ENCODE measurements at regions not wholly inside any gene's neighbourhood (a gene's known extent, or its start where the extent isn't known, plus 50 kb on each side); places are given as distances from the start of the nearest gene placed in this dataset.
"Not testable (repeated sequence)": the region's sequence is repeated elsewhere in the genome, so short reads cannot be mapped to it uniquely, and the experiment has no call there.

DNA sequence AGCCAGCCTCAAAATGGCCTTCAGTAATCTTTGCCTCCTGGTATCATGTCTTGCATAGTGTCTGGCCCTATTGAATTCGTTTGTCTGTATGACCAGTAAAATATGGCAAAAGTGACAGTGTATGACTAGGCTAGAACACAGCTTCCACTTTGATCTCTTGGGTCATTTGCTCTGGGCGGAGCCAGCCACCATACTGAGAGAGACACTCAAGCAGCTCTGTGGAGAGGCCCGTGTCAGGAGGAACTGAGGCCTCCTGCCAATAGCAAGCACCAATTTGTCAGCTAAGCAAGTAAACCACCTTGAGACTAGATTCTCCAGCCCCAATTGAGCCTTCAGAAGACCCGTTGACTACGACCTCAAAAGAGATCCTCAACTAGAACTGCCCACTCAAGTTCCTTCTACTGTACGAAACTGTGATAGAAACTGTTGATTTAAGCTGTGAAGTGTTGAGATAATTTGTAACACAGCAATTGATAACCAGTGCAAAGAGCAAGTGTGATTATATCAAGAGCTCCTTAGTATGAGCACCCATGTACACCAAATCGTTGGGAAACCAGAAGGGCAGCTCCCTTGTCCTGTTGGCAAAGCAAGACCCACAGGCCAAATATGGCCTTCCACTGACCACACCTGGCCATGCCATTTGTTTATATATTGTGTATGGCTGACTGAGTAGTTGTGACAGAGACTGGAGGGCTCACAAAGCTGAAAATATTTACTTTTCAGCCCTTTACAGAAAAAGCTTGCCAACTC is 52.7 kb upstream of the SERBP1 start:
- DNase-seq: peak; percentile 76

DNA sequence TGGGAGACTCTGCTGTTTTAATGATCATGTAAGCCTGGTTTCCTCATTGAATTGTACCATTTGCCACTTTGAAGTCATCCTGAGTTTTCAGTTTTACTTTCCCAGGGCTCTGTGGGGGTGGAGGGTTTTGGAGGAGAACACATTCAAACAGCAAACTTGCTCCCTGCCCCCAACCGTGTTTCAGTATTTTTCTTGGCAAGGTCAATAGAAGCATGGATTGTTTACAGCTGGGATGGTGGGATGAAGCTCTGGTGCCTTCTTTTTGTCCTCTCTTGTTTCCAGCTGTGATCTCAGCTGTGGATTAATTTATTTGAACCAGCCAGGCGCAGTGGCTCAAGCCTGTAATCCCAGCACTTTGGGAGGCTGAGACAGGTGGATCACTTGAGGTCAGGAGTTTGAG is 54.3 kb upstream of the SERBP1 start:
- DNase-seq: no peak

DNA sequence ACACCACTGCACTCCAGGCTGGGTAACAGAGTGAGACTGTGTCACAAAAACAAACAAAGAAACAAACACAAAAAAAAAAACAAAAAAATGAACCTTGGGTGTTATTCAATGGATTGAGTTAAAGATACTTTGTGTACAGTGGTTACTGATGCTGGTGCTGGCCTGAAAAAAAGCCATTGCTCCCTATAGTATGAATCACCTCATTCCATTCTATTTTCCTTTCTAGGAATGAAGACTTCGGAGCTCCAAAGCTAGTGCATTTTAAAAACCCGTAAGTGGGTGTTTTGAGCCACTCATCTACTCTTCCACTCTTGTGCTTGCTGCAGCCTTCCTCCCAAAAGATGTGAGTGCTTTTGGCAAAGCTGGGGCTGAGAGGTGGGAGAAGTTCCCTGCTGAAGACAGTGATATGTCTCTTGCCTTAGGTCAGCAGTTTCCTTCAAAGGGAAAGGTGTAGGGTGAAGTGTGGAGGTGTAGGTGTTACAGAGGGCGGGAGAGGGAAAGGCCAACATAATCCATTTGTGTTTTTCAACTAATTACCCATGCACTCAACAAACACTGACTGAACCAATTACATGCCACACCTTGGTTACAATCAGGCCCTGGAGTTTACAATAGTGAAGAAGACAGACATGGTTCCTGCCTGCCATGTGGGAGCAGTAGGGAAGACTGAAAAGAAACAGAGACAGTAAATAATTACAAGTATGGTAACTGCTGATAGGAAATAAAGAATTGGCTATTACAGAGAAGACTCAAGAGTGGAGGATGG is 55.0 kb upstream of the SERBP1 start:
- DNase-seq: no peak

DNA sequence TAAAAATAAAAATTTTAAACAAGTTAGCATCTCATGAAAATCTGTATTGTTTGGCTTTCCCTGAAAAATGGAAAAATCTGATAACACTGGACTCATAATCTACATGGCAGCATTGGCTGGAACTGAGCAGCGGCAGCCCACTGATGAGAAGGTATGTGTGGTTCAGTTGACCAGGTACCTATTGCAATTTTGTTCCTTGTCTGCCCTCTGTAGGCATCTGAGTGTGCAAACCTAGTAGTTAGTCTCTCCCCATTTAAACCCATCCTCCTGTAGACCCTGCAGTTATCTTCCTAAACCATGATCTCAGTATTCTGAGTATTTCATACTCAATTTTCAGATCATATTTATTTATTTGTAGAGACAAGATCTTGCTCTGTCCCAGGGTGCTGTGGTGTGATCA is 59.4 kb upstream of the SERBP1 start:
- no peak for DNase-seq

DNA sequence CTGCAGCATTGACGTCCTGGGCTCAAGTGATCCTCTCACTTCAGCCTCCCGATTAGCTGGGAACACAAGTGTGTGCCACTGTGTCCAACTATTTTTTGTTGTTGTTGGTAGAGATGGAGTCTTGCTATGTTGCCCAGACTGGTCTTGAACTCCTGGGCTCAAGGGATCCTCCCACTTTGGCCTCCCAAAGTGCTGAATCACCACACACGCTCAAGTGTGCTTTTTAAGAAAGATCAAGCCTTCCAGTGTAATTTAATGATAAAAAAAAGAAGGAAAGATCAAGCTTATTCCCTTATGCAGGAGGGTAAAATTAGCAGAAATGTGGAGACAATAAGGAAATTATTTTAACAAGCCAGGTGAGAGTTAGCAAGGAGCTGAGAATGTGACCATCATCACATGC is 61.1 kb upstream of the SERBP1 start:
- no peak for DNase-seq

DNA sequence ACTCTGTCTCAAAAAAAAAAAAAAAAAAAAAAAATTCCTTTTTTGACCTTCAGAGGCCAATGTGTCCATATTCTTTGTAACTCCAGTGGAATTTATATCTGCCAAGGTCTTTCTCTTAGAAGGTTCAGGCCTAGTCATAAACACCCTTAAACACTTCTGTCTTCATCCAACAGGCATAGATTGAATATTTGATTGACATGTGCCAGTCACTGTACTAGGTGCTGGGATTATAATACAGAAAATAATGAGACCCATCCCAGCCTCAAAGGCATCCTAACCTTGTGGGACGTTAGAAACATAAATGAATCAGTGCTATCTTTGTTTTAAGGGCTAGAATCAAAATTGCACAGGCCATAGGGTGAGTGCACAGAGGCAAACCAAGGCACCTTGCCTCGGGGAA is 62.9 kb upstream of the SERBP1 start:
- DNase-seq: no peak

DNA sequence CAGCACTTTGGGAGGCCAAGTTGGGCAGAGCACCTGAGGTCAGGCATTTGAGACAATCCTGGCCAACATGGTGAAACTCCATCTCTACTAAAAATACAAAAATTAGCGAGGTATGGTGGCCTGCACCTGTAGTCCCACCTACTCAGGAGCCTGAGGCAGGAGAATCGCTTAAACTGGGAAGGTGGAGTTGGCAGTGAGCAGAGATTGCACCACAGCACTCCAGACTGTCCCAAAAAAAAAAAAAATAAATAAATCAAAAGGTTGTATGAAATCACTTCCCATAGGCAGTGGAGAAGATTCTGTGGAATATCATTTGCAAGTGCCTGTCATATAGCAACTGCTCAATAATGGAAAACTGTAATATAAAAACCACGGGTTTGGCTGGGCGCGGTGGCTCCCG is 65.1 kb upstream of the SERBP1 start:
- DNase-seq: no peak

DNA sequence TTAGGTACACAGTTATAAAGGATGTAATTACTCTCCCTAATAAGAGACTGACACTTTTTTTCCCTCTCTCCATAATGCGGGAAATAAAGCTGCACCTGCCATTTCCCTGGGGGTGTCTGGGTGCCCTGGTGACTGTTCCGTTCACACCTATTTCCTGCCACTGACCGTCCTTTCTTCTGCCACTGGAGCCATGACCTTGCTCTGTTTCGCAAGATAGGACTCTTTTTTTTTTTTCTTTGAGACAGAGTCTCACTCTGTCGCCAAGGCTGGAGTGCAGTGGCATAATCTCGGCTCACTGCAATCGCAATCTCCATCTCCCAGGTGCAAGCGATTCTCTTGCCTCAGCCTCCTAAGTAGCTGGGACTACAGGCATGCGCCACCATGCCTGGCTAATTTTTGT is 66.1 kb upstream of the SERBP1 start:
- DNase-seq: no peak

DNA sequence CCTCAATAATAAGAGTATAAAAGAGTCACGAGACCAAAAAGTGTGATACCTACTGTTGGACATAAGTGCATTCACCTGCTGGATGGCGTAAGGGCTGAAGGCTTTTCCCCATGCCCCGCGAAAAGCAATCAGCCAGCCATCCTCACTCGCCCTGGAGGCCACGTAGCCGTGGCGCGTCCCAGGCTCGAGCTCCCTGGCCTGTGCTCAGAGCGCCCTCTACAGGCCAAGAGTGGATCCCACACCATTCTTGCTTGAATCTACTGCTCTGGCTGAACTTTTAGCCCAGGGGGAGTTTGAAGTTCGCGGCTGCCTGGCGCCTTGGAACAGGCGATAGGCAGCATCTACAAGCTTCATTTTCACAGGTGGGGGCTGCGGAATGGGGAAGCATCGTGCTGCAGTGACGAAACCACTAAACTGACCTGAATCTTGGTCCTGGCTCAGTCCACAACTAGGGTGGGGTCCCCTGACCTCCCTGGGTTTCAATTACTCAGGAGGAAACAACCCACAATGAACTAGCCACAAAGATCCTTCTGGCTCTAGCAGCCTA is 70.3 kb upstream of the SERBP1 start:
- peak; percentile 89 for DNase-seq

DNA sequence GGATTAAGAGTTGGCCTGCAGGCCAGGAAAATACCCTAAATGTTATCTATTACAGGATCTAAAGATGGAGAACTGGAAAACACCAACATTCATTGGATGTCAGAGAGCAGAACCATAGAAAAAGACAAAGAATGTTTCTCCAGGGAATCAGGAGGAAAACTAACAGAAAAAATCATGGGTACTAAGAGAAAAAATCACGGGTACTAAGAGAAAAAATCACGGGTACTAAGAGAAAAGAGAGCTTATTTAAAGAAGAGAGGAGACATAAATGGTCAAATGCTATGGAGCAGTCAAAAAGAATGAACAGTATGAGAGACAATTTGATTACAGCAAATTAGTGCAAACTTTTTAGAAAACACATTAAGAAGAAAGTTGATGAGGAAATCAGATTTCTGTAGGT is 73.8 kb upstream of the SERBP1 start:
- DNase-seq: no peak

DNA sequence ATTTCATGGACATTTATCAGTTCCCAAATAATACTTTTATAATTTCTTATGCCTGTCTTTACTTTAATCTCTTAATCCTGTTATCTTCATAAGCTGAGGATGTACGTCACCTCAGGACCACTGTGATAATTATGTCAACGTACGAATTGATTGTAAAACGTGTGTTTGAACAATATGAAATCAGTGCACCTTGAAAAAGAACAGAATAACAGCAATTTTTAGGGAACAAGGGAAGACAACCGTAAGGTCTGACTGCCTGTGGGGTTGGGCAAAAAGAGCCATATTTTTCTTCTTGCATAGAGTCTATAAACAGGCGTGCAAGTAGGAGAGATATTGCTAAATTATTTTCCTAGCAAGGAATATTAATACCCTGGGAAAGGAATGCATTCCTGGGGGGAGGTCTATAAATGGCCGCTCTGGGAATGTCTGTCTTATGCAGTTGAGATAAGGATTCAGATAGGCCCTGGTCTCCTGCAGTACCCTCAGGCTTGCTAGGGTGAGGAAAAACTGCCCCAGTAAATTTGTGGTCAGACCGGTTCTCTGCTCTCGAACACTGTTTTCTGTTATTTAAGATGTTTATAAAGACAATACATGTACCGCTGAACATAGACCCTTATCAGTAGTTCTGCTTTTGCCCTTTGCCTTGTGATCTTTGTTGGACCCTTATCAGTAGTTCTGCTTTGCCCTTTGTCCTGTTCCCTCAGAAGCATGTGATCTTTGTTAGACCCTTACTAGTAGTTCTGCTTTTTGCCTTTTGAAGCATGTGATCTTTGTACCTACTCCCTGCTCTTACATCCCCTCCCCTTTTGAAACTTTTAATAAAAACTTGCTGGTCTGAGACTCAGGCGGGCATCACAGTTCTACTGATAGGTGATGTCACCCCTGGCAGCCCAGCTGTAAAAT is 83.4 kb upstream of the SERBP1 start:
- not testable (repeated sequence) for DNase-seq

DNA sequence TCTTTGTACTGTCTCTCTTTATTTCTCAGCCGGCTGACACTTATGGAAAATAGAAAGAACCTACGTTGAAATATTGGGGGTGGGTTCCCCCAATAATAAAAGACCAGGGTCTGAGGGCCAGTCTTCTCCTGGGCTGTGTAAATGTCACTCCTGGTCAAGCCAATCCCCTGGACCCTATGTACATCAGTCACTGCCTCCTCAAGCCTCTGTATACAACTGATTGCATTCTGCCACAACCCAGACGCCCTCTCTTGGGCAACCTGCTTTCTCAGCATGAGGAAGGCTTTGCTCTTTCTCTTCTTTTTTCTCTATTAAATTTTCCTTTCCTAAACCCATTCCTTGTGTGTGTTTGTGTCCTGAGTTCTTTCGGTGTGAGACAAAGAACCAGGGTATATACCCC is 84.1 kb upstream of the SERBP1 start:
- DNase-seq: no peak

DNA sequence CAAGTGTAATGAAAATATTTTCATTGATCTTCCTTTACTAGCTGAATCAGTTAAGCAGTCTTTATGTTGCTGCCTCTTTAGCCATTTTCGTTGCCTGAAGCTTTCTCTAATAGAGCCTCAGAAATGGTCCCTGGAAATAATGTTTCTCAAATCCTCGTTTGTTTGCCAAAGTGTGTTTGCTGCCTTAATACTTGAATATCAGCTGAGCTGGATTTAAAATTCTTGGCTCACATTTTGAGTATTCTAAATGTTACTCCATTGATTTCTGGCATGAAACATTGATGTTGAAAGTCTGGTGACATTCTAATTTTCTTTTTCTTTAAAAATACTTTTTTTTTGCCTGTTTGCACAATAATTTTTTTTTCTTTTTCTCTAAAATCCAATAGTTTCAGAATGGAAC is 84.6 kb upstream of the SERBP1 start:
- DNase-seq: no peak

DNA sequence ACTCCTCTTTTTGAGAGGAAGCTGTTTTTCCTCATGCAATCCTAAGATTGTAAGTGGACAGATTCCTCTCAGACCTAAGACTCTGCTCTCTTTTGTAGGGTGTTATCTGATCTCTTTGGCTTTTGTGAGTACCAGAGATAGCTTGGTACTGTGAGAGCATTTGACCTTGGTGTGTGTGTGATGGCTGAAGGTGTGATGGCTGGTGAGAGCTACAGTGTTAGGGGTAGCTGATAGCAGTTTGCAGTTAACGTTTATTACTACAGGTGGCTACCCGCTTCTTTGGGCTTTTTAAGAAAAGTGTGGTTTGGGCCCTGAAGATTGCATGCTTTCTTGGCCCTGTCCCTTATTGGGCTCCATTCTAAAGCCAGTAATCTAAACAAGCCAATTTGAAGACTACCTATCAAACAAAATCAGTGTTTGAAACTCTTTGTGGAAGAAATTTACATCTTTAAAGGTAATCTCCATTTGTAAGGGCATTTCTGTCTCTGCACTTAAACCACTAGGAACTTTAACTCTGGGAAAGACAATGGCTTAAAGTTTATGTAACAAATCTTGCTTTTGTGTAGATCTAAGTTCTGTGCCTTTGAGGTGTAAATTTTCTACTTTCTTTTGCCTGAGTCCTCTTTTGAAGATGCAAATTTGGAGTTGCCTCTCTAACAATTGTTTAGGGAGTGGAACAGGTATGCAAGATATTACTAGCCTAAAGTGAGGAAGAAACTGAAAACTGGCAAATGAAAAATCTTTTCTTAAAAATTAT is 85.3 kb upstream of the SERBP1 start:
- no peak for DNase-seq

DNA sequence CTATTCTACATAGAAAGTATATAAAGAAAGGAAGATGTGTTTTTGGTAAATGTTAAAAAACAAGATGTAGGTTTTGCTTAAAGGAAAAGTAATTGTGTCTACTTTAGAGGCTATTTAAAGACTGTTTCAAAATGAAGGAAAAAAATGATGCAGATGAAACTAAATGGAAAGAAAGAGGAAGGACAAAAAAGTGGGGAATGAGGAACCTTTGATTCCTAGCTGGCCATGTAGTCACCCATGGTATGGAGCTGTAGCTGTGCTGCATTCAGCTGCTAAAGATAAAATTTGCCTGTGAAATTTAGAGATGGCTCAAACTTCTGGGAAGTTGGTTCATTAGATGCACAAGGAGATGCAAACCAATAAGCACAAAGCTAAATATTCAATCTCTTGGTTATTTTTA is 86.8 kb upstream of the SERBP1 start:
- no peak for DNase-seq

DNA sequence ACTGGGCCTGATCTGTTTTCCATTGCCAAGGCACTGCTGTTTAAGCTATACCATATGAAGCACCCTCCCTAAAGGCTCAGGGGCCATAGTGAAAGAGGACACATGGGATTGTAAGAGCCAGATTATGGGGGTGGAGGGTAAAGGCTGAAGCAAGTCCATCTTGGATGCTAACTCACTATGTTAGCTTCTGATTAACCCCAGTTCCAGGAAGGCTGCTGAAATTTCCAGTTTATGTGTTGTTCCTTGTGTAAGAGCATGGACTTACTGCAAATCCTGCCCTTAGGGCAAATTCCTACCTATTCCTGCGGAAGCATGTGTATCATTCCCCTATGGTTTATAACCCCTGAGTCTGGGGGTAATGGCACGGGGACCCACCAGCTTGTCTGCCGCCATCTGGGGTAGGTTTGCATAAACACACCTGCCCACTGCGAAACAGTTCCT is 91.8 kb upstream of the SERBP1 start:
- DNase-seq: no peak

DNA sequence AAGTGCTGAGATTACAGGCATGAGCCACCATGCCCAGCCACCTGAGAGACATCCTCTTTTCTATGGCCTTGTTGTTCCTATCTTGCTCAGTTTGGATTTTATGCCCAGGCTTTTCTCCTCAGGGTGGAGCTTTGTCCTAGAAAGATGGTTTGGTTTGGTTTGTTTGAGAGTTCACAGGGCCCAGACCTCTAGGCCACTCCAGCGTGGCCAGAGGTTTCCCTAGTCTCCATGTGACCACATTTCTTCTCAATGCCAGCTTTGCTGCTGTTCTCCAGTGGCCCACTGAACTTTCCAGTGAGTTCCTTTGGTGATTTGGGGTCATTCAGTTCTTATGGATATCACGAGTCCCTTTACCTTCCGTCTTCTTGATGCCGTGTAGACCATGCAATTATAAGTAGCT is 92.6 kb upstream of the SERBP1 start:
- DNase-seq: no peak

DNA sequence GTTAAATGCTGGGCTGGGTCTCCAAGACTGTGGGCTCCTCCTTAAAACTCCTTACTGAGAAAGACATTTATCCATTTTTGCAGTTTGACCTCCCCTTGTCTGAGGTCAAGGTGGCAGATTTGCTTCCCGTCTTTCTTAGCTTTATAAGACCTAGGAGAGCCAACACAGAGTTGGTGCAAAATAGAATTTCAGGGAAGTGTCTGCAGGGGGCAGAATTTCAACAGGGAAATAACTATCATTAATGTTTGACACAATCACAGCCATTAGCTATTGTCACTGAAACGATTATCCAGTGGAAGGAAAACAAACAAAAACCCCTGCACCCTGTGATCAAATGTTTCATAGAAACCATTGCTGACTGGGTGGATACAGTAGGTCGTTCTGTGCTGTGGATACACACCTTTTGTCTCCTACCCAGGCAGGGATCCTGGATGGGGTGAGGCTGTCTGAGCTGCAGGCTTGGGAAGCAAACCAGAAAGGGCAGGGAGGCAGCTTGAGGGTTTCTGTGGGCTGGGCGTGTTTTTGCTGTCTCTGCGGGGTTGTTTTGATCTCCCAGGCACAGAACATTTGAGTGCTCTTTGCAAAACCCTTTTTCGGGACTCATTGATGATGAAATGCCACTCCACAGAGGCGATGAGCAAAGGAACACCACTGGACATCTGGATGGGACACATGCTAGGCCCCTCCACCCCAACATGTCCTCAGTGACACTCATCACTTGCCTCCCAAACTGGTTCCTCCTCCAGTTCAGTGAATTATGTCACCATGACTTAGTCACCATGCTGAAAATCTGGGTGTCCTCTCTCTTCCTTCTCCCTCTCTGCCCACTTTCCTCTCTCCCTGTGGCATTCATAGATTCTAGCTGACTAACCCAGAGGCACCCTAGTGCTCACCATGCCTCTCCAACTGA is 94.2 kb upstream of the SERBP1 start:
- DNase-seq: no peak

DNA sequence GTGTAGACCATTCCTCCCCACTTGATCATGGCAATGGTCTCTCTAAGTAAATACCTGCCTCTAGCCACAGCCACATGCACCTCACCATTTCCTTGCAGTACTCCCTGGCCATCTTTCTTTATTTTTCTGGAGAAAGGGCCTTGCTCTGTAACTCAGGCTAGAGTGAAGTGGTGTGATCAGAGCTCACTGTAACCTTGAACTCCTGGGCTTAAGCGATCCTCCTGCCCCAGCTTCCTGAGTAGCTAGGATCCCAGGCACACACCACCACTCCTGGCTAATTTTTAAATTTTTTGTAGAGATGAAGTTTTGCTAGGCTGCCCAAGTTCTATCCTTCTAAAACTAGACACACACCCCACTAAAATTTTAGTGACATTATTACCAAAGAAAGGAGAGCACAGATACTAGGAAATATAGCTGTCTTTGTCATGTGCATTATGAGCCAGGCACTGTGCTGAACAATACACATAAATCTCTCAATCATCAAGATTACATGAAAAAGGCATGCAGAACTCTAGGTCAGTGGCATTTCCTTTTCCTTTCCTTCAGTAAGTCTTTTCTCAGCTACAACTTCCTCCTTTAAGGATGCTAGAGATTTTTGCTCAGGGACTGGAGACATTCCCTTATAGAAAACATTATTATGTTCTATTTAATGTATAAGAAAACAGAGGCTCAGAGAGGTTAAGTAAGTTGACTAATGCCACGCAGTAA is 95.0 kb upstream of the SERBP1 start:
- DNase-seq: no peak

DNA sequence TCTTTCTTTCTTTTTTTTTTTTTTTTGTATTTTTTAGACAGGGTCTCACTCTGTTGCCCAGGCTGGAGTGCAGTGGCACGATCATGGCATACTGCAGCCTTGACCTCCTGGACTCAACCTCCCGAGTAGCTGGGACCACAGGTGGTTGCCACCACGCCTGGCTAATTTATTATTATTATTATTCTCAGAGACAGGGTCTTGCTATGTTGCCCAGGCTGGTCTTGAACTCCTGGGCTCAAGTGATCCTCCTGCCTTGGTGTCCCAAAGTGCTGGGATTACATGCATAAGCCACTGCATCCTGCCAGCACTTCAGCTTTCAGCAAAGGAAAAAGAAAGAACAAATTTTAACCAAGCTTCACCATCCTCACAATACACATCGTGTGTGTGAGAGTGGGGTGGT is 97.9 kb upstream of the SERBP1 start:
- DNase-seq: no peak

DNA sequence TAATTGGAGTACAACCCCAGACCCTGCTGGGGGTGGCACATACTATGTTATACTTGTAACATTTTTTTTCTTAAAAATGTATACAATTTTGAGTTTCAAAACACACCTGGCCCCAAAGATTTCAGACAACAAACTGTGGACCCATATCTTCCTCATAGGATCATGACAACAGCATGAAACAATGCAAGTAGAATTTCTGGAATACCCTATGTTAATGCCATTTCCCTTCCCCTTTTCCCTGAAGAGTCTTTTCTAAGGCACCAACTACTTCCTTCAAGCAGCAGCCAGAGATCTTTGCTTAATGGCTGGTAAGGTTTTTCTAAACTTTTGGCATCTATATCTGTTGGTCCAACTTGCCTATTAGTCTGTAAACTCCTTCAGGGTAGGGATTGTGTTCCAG is 99.9 kb upstream of the SERBP1 start:
- no peak for DNase-seq
